GF-D8 (cell line): ENCODE measurements at regions not wholly inside any gene's neighbourhood (a gene's known extent, or its start where the extent isn't known, plus 50 kb on each side); places are given as distances from the start of the nearest gene placed in this dataset.

Experiments used
- DNase-seq: peaks from one replicate; lab custom pipeline; 2025; lab: John Stamatoyannopoulos, UW

DNA sequence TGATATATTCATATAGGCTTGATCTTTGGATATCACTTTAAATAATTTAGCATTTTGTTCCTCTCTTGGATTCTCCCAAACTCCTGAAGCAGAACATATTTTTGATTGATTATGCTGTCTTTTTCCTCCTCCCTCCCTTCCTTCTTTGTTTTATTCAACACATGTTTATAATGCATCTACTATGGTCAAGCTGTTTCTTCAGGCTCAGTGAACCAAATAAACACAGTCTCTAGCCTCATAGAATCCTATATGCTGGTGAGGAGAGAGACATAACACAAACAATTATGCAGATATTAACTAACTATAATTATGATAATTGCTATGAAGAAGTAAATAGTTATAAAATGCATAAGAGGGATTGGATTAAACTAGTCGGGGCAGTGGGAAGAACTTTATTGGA, 1023.6 kb upstream of the RAG2 start:
- DNase-seq, result no peak

GRCh38 chr11:37616291-37616690, 1018.3 kb upstream of the RAG2 start:
- no peak for DNase-seq

- DNase-seq, result no peak
Measured at GRCh38 chr11:37613031-37613430, 1015.0 kb upstream of the RAG2 start.

DNA sequence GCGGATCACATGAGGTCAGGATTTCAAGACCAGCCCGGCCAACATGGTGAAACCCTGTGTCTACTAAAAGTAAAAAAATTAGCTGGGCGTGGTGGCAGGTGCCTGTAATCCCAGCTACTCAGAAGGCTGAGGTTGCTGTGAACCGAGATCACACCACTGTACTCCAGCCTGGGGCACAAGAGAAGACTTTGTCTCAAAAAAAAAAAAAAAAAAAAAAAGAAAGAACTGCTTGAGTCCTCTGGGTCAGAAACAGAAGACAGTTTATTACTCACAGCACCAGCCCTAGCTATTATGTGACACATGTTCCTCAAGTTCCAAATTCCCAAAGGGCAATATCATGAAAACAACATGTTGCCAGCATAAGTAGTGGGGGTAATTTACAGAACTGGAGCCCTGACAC, 1014.1 kb upstream of the RAG2 start:
- DNase-seq, result no peak

- DNase-seq, result no peak
Measured at GRCh38 chr11:37605229-37605628, 1007.2 kb upstream of the RAG2 start.

DNA sequence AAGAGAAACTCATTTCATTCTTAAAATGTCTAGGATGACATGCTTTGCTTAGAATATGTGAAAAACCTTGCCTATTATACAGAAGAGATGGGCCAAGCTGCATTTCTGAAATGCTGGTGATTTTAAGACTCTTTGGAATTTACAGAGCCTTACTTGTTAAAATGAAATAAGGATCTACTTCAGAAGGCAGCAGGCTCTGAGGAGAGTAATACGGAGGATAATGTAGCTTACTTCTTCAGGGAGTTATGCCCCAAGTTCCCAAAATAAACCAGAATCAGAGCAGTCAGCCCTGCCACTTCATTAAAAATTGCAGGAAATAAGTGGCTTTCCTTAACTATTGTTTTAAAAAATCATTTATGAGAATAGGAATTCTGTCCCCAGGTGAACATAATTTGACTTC, 1000.3 kb upstream of the RAG2 start:
- DNase-seq, result no peak

GRCh38 chr11:37597776-37598175, 999.7 kb upstream of the RAG2 start:
- DNase-seq, result no peak

DNA sequence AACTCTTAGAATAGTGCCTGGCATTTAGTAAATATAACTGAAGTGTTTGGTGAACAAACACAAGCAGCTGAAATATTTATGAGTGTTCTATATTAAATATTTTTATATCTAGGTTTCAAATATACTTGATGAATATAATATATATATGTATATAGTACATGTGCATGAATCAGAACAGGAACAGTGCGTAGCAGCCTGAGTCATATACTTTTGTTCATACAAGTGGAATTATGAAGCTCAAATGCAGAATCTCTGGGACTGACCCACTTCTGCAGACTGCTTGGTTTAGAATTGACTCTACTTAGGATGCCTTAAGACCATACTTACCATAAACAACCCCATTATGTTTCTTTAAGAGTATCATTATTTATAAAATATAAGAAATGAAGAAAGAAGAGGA, 997.8 kb upstream of the RAG2 start:
- DNase-seq, result no peak

DNA sequence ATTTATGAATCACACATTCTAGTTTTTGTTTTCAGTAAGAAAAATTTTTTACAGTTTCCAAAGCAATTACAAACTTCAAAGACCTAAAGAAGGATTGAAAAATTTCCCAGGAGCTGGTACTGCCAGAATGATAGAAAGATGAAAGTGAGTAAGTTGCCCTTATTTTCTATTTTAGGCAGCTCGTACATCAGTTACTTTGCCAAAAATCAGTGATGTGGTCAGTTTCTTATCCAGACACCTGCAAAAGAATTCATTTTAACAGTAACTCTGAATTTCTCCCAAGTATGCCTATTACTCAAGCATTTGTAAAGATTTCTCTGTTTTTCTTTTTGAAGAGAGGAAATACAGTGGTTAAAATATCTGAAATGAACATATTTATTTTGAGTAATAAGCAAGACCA, 976.3 kb upstream of the RAG2 start:
- DNase-seq, result no peak

DNA sequence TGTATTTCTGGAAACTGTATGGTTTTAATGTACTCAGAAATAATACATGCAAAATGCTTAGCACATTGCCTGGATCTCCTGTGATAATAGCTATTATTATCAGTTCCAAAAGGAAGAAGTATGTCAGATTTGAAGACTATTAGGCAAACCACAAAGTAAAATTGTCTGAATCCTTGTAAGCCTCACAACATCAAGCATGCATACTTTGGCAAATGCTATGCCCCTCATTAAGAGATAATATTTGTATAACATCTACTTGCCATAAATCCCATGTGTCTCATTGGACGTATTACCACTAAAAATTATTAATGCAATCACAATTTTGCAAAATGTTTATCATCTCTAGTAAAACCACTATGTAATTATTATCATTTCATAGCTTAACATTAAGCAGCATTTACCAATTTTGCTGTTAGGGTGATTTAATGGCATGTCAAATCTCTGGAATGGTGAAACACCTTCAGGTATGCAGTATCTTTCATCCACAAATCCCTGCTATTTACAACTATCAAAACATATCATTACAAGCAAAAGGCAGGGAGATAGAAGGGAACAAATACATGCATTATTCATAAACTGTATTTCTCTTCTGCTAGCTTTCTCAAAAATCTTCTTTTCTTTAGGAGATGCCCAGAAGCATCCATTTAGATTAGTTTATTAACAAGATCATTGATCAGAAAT, 974.6 kb upstream of the RAG2 start:
- DNase-seq, result no peak

GRCh38 chr11:37571246-37571645, 973.2 kb upstream of the RAG2 start:
- no peak for DNase-seq

GRCh38 chr11:37560991-37561390, 963.0 kb upstream of the RAG2 start:
- no peak for DNase-seq

DNA sequence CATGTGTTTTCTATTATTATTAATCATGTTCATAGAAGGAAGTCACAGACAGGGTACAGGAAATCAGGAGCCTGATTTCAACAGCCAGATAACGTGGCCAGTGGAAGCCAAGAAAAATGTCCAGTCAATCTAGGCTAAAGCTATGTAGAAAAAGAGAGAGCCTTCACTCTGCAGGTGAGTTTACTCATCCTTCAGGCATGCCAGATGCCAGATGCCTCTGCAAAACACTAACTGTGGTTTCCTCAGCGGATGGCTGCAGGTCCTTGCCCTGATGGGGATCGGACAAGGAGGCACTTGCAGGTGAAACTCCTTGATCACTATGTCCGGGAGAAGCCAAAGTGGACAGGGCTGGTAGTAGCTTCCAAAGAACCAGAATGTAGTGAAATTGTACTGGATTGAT, 962.3 kb upstream of the RAG2 start:
- no peak for DNase-seq

- no peak for DNase-seq
Measured at GRCh38 chr11:37558619-37559210, 960.7 kb upstream of the RAG2 start.

DNA sequence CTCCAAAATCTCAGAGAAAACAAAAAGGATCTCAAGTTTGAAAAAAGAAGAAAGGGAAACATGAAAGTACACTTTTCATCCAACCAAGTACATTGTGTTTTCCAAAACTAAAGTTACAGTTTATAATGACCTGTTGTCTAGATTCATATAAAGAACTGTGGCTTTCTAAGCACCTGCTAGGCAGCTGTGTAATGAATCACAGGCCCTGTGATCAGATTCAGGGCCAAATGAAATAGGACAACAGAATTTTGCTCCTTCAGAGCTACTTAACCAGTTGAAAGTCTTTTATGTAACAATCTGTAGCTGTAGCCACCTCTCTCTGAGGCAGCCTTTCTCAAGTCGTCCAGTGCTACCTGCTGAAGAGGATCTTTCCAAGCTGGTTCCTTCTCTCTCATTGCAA, 960.0 kb upstream of the RAG2 start:
- DNase-seq, result no peak

DNA sequence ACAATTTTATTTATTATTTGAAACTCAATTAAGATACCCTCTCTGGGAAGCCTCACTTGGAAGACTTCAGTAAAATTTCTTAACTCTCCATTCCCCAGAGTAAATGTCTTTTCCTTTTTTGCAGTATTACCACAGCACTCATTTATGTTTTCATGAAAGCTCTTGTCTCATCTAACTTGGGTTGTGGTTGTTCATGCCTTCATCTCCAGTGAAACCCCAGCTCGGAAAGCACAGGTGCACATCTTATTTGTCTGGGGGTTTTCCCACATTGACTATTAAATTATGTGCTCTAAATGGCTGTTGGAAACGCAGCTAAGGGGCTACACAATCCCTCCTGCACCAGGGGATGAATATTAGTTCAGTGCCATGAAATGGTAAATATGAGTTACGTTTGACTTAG, 954.2 kb upstream of the RAG2 start:
- DNase-seq, result no peak

GRCh38 chr11:37544491-37544890, 946.5 kb upstream of the RAG2 start:
- DNase-seq, result no peak

DNA sequence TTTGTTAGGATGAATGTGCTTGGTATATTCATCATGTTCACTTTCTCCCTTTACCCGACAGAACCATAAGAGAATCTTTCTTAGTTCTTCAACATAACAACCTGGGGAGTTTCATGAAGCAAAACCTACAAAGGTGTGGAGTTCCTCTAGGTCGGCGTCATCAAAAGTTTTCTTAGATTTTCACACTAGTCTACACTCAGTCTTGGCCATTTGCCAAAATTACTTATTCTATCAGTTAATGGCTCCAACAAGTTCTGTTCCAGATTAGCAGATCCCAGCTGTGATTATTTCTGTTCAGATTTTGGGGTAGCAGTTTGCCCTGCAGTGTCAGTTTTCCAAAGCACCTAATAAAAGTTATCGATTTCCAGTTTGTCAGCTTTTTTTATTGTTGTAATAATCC, 935.8 kb upstream of the RAG2 start:
- DNase-seq, result no peak

GRCh38 chr11:37533087-37533486, 935.1 kb upstream of the RAG2 start:
- no peak for DNase-seq

GRCh38 chr11:37532271-37532670, 934.2 kb upstream of the RAG2 start:
- DNase-seq, result no peak

DNA sequence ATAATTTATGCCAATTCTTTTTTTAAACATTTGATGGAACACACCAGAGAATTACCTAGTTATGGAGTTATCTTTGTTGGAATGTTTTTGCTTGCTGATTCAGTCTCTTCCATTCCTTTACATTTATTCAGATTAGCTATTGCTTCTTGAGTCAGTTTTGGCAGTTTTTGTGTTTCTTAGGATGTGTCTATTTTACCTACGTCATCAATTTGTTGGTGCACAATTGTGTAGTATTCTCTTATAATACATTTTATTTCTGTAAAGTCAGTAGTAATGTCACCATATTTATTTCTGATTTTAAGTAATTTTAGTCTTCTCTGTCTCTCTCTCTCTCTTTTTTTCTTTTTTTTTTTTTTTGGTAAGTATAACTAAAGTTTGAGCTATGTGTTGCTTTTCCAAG, 929.5 kb upstream of the RAG2 start:
- DNase-seq, result no peak

GRCh38 chr11:37525336-37525735, 927.3 kb upstream of the RAG2 start:
- no peak for DNase-seq

GRCh38 chr11:37519781-37520180, 921.7 kb upstream of the RAG2 start:
- no peak for DNase-seq

DNA sequence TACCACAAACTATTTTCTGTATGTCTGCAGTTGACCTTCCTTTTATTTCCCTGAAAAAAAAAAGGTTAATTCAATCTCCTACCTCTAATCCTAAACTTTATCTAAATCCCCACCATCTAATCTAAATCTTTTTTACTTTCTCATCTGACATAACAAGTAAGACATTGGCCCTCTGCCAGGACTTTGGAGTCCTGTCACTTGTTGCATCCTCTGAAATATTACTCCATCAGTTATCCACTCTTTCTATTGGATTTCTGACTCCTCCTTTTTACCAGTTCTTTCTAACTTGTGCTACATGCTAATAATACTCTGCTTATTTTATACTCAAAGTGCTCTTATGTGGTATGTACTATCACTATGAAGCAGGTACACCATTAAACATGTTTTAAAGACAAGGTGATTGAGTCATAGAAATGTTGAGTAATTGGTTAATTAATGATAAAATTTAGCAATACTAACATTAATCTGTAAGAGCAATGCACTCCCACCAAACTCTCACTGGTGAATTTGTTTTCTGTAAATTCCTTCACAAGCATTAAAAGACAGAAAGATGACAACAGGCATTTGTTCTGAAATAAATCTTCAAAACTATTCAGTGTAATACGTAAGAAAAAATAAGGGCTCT, 914.2 kb upstream of the RAG2 start:
- no peak for DNase-seq
